ENCODE measurements at regions not wholly inside any gene's neighbourhood (a gene's known extent, or its start where the extent isn't known, plus 50 kb on each side); places are given as distances from the start of the nearest gene placed in this dataset.

DNA sequence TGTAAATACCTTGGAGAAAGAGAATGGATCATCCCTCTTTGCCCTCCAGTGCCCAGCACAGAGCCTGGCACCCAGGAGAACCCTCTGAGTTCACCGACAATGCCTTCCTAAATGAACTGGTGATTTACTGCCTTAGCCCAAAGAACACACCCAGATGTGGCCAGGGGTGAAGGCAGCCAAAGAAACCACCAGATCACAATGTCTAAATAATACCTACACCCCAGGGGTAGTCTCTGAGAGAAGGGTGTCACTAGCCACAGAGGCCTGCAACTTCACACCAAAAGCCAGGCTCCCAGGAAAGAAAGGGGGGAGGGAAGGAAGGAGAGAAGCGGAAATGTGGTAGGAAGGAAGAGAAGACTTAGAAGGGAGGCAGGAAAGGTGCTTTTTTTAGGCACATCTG is 65.7 kb downstream of the RPL27A start:
- TF ChIP-seq ESRRG (CRISPR knock-in tag; IDR thresholded peaks at IDR 0.05) (no peak), TCF4 (CRISPR knock-in tag; IDR thresholded peaks at IDR 0.05; ENCODE audit: borderline replicate concordance) (no peak), SNAI2 (CRISPR knock-in tag; IDR thresholded peaks at IDR 0.05) (no peak), BACH2 (CRISPR knock-in tag; IDR thresholded peaks at IDR 0.05; ENCODE audit: borderline replicate concordance) (no peak), ZFP30 (CRISPR knock-in tag; IDR thresholded peaks at IDR 0.05) (no peak), TOX (CRISPR knock-in tag; IDR thresholded peaks at IDR 0.05; ENCODE audit: borderline replicate concordance) (no peak), RARB (CRISPR knock-in tag; IDR thresholded peaks at IDR 0.05) (no peak), CSDC2 (CRISPR knock-in tag; IDR thresholded peaks at IDR 0.05) (no peak)
- TF ChIP-seq, protein P1, sequence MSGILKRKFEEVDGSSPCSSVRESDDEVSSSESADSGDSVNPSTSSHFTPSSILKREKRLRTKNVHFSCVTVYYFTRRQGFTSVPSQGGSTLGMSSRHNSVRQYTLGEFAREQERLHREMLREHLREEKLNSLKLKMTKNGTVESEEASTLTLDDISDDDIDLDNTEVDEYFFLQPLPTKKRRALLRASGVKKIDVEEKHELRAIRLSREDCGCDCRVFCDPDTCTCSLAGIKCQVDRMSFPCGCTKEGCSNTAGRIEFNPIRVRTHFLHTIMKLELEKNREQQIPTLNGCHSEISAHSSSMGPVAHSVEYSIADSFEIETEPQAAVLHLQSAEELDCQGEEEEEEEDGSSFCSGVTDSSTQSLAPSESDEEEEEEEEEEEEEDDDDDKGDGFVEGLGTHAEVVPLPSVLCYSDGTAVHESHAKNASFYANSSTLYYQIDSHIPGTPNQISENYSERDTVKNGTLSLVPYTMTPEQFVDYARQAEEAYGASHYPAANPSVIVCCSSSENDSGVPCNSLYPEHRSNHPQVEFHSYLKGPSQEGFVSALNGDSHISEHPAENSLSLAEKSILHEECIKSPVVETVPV (CRISPR knock-in tag; IDR thresholded peaks at IDR 0.05), result no peak
- TF ChIP-seq, protein P2, sequence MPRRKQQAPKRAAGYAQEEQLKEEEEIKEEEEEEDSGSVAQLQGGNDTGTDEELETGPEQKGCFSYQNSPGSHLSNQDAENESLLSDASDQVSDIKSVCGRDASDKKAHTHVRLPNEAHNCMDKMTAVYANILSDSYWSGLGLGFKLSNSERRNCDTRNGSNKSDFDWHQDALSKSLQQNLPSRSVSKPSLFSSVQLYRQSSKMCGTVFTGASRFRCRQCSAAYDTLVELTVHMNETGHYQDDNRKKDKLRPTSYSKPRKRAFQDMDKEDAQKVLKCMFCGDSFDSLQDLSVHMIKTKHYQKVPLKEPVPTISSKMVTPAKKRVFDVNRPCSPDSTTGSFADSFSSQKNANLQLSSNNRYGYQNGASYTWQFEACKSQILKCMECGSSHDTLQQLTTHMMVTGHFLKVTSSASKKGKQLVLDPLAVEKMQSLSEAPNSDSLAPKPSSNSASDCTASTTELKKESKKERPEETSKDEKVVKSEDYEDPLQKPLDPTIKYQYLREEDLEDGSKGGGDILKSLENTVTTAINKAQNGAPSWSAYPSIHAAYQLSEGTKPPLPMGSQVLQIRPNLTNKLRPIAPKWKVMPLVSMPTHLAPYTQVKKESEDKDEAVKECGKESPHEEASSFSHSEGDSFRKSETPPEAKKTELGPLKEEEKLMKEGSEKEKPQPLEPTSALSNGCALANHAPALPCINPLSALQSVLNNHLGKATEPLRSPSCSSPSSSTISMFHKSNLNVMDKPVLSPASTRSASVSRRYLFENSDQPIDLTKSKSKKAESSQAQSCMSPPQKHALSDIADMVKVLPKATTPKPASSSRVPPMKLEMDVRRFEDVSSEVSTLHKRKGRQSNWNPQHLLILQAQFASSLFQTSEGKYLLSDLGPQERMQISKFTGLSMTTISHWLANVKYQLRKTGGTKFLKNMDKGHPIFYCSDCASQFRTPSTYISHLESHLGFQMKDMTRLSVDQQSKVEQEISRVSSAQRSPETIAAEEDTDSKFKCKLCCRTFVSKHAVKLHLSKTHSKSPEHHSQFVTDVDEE (CRISPR knock-in tag; IDR thresholded peaks at IDR 0.05), result no peak
- TF ChIP-seq, protein P3, sequence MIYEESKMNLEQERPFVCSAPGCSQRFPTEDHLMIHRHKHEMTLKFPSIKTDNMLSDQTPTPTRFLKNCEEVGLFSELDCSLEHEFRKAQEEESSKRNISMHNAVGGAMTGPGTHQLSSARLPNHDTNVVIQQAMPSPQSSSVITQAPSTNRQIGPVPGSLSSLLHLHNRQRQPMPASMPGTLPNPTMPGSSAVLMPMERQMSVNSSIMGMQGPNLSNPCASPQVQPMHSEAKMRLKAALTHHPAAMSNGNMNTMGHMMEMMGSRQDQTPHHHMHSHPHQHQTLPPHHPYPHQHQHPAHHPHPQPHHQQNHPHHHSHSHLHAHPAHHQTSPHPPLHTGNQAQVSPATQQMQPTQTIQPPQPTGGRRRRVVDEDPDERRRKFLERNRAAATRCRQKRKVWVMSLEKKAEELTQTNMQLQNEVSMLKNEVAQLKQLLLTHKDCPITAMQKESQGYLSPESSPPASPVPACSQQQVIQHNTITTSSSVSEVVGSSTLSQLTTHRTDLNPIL (CRISPR knock-in tag; IDR thresholded peaks at IDR 0.05; ENCODE audit: low read depth), result no peak
- TF ChIP-seq, protein P4, sequence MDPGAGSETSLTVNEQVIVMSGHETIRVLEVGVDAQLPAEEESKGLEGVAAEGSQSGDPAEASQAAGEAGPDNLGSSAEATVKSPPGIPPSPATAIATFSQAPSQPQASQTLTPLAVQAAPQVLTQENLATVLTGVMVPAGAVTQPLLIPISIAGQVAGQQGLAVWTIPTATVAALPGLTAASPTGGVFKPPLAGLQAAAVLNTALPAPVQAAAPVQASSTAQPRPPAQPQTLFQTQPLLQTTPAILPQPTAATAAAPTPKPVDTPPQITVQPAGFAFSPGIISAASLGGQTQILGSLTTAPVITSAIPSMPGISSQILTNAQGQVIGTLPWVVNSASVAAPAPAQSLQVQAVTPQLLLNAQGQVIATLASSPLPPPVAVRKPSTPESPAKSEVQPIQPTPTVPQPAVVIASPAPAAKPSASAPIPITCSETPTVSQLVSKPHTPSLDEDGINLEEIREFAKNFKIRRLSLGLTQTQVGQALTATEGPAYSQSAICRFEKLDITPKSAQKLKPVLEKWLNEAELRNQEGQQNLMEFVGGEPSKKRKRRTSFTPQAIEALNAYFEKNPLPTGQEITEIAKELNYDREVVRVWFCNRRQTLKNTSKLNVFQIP (CRISPR knock-in tag; IDR thresholded peaks at IDR 0.05; ENCODE audit: borderline replicate concordance, low read depth), result no peak
- ATAC-seq, result no peak

DNA sequence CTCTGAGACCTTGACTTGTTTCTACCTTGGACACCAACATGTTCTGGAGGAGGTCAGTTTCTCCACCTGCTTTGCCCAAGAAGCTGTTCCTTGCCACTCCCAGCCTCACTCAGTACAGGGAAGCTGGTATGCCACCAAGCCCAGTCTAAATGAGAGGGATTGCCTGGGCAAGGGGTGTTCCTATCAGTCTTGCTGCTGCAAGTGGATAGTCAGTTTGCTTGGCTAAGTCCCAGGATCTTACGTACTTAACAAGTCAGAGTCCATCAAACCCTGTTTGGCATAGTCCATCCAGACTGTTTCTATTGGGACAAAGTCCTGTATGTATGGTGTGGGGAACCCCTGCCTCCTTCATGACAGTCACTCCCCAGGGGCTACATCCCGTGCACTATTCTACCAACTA is 66.6 kb downstream of the RPL27A start:
- TF ChIP-seq, protein P4 (CRISPR knock-in tag; IDR thresholded peaks at IDR 0.05; ENCODE audit: borderline replicate concordance, low read depth), result no peak
- no peak for TF ChIP-seq ZC3H10 (CRISPR knock-in tag; IDR thresholded peaks at IDR 0.05)
- TF ChIP-seq CSDC2 (CRISPR knock-in tag; IDR thresholded peaks at IDR 0.05), result no peak
- TF ChIP-seq, protein P2 (CRISPR knock-in tag; IDR thresholded peaks at IDR 0.05), result no peak
- no peak for ATAC-seq

DNA sequence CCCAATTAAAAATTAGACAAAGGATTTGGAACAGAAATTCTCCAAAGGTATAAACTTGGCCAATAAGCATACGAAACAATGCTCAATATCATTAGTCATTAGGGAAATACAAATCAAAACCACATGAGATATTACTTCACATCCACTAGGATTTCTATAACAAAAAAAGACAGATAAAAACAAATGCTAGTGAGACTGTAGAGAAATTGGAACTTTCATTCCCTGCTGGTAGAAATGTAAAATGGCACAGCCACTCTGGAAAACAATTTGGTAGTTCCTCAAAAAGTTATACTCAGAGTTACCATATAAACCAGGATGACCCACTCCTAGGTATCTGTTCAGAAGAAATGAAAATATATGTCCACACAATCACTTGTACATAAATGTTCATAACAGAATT is 71.6 kb downstream of the RPL27A start:
- no peak for ATAC-seq
- TF ChIP-seq ZFP30 (CRISPR knock-in tag; IDR thresholded peaks at IDR 0.05) (no peak), ZNF8 (CRISPR knock-in tag; IDR thresholded peaks at IDR 0.05) (no peak), RARB (CRISPR knock-in tag; IDR thresholded peaks at IDR 0.05) (no peak), ISL1 (CRISPR knock-in tag; IDR thresholded peaks at IDR 0.05) (no peak), CSDC2 (CRISPR knock-in tag; IDR thresholded peaks at IDR 0.05) (no peak), ZC3H10 (CRISPR knock-in tag; IDR thresholded peaks at IDR 0.05) (no peak)
- TF ChIP-seq, protein P3 (CRISPR knock-in tag; IDR thresholded peaks at IDR 0.05; ENCODE audit: low read depth), result no peak
- TF ChIP-seq, protein P1 (CRISPR knock-in tag; IDR thresholded peaks at IDR 0.05), result no peak
- TF ChIP-seq, protein P4 (CRISPR knock-in tag; IDR thresholded peaks at IDR 0.05; ENCODE audit: borderline replicate concordance, low read depth), result no peak
- TF ChIP-seq, protein P5, sequence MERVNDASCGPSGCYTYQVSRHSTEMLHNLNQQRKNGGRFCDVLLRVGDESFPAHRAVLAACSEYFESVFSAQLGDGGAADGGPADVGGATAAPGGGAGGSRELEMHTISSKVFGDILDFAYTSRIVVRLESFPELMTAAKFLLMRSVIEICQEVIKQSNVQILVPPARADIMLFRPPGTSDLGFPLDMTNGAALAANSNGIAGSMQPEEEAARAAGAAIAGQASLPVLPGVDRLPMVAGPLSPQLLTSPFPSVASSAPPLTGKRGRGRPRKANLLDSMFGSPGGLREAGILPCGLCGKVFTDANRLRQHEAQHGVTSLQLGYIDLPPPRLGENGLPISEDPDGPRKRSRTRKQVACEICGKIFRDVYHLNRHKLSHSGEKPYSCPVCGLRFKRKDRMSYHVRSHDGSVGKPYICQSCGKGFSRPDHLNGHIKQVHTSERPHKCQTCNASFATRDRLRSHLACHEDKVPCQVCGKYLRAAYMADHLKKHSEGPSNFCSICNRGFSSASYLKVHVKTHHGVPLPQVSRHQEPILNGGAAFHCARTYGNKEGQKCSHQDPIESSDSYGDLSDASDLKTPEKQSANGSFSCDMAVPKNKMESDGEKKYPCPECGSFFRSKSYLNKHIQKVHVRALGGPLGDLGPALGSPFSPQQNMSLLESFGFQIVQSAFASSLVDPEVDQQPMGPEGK (CRISPR knock-in tag; IDR thresholded peaks at IDR 0.05; ENCODE audit: borderline replicate concordance), result no peak
